Endothelial cell of umbilical vein (primary cell): ENCODE measurements at regions not wholly inside any gene's neighbourhood (a gene's known extent, or its start where the extent isn't known, plus 50 kb on each side); places are given as distances from the start of the nearest gene placed in this dataset.

ENCODE experiments used
- BruUV-seq: library from RNA; stranded (reverse); fragments of 400-500 nt; replicated peaks from 2 replicates; lab custom pipeline; 2021; lab: Mats Ljungman, UMichigan
- CTCF ChIA-PET: fragments of 300-600, 350-600 bp; sonication (Branson Sonifier 250); formaldehyde crosslinking; loops from one replicate; lab custom pipeline; 2021; ENCODE audit warnings: antibody characterized with exemption, inconsistent platforms; lab: Charles Lee
- POLR2A ChIA-PET: fragments of 300-600, 350-600 bp; sonication (Branson Sonifier 250); formaldehyde crosslinking; loops from one replicate; lab custom pipeline; 2021; ENCODE audit warnings: antibody characterized with exemption, inconsistent platforms; lab: Charles Lee
- DNase-seq: peaks from one replicate; pipeline ENCODE4 v3.0.0-alpha.2; 2011; ENCODE audit warnings: low read depth, low spot score
- FAIRE-seq: peaks from 2 replicates; lab custom pipeline; 2011; peaks lifted over from hg19 to GRCh38; lab: Jason Lieb, UNC
- H2AFZ ChIP-seq: 2 replicates; pipeline ENCODE4 v1.6.0; 2012; ENCODE audit warnings: low read depth, low read length, control low read depth, inconsistent platforms
- H3K27ac ChIP-seq: 2 replicates; pipeline ENCODE4 v1.5.1; 2011; ENCODE audit warnings: low read depth, mild to moderate bottlenecking, control low read depth, low read length, moderate library complexity; ENCODE audit not compliant: insufficient read depth
- H3K27me3 ChIP-seq, 2 experiments: 2 replicates each; pipeline versions ENCODE4 v1.6.0 to v1.6.1; 2011; ENCODE audit warnings: low read length in 2 of 2, mixed read lengths in 1 of 2; ENCODE audit not compliant: control insufficient read depth in 2 of 2, insufficient read depth in 2 of 2
- H3K36me3 ChIP-seq, 2 experiments: 2 replicates in 1 of 2; 3 replicates in 1 of 2; pipeline ENCODE4 v1.5.1; 2011; ENCODE audit warnings: low read length in 2 of 2, mild to moderate bottlenecking in 1 of 2, moderate library complexity in 1 of 2; ENCODE audit not compliant: control insufficient read depth in 2 of 2, insufficient read depth in 2 of 2; ENCODE audit errors: extremely low read depth in 1 of 2
- H3K4me1 ChIP-seq: 3 replicates; pipeline ENCODE4 v1.5.1; 2011; ENCODE audit warnings: mild to moderate bottlenecking, low read length; ENCODE audit not compliant: control insufficient read depth, insufficient read depth; ENCODE audit errors: extremely low read depth
- H3K4me2 ChIP-seq: 2 replicates; pipeline ENCODE4 v1.6.1; 2011; ENCODE audit warnings: low read length, control low read depth, mixed read lengths; ENCODE audit not compliant: insufficient read depth
- H3K4me3 ChIP-seq, 3 experiments: fragments of 200-600 bp in 1 of 3; sonication (generic), shearing (Covaris generic) in 1 of 3; replicated peaks in 1 of 3; 2 replicates each; pipeline ENCODE4 v1.5.1; 2011 to 2016; ENCODE audit warnings: control low read depth in 3 of 3, low read length in 3 of 3, mild to moderate bottlenecking in 2 of 3, inconsistent platforms in 1 of 3, low read depth in 1 of 3, moderate library complexity in 1 of 3; ENCODE audit not compliant: insufficient read depth in 1 of 3
- H3K79me2 ChIP-seq: 2 replicates; pipeline ENCODE4 v1.6.0; 2012; ENCODE audit warnings: low read length, inconsistent platforms; ENCODE audit not compliant: control insufficient read depth, insufficient read depth
- H3K9ac ChIP-seq: replicated peaks from 2 replicates; pipeline ENCODE3; 2011; ENCODE audit warnings: low read length, control low read depth; ENCODE audit not compliant: insufficient read depth; ENCODE audit errors: extremely low read depth
- H3K9me1 ChIP-seq: replicated peaks from 3 replicates; pipeline ENCODE4 v1.6.0; 2011; ENCODE audit warnings: mild to moderate bottlenecking, low read length; ENCODE audit not compliant: control insufficient read depth, insufficient read depth; ENCODE audit errors: extremely low read depth
- H3K9me3 ChIP-seq: replicated peaks from 2 replicates; pipeline ENCODE4 v1.5.1; 2012; ENCODE audit warnings: low read length, inconsistent platforms; ENCODE audit not compliant: control insufficient read depth, insufficient read depth
- H4K20me1 ChIP-seq: replicated peaks from 2 replicates; pipeline ENCODE3; 2011; ENCODE audit warnings: mild to moderate bottlenecking, low read length; ENCODE audit not compliant: control insufficient read depth, insufficient read depth; ENCODE audit errors: extremely low read depth
- CTCF ChIP-seq, 2 donors: IDR thresholded peaks; 1 replicate in 1 of 2; 2 replicates in 1 of 2; pipeline ENCODE4 v1.5.1; 2011; ENCODE audit warnings: low read length in 2 of 2, mild to moderate bottlenecking in 2 of 2, moderate library complexity in 2 of 2, control low read depth in 1 of 2, inconsistent platforms in 1 of 2, low read depth in 1 of 2; ENCODE audit not compliant: insufficient read depth in 1 of 2; ENCODE audit errors: extremely low read depth in 1 of 2
- EZH2 ChIP-seq: IDR thresholded peaks from 2 replicates; pipeline ENCODE4 v1.6.1; 2012; ENCODE audit warnings: borderline replicate concordance, low read depth, mild to moderate bottlenecking, moderate library complexity, low read length, inconsistent platforms; ENCODE audit not compliant: severe bottlenecking
- FOS ChIP-seq: IDR thresholded peaks from 2 replicates; pipeline ENCODE4 v1.6.1; 2011; ENCODE audit warnings: mild to moderate bottlenecking, low read length, moderate library complexity, borderline replicate concordance; ENCODE audit not compliant: insufficient read depth
- GATA2 ChIP-seq: IDR thresholded peaks from 2 replicates; pipeline ENCODE4 v1.7.0; 2011; ENCODE audit warnings: low read depth, mild to moderate bottlenecking, moderate library complexity, mixed read lengths, low read length; ENCODE audit not compliant: insufficient read length, insufficient read depth
- JUN ChIP-seq: IDR thresholded peaks from 2 replicates; pipeline ENCODE4 v1.6.1; 2011; ENCODE audit warnings: borderline replicate concordance, low read depth; ENCODE audit not compliant: insufficient read length, insufficient read depth
- MAX ChIP-seq: IDR thresholded peaks from 2 replicates; pipeline ENCODE4 v1.6.1; 2011; ENCODE audit not compliant: insufficient read depth, insufficient read length
- MYC ChIP-seq: IDR thresholded peaks from one replicate; pipeline ENCODE4 v1.6.1; 2011; ENCODE audit warnings: mild to moderate bottlenecking, low read depth, low read length
- POLR2A ChIP-seq: IDR thresholded peaks from 2 replicates; pipeline ENCODE4 v1.6.1; 2012; ENCODE audit warnings: low read depth, mild to moderate bottlenecking, control low read depth, low read length
- POLR2AphosphoS5 ChIP-seq: IDR thresholded peaks from 2 replicates; pipeline ENCODE4 v1.6.1; 2012; ENCODE audit warnings: low read depth, mild to moderate bottlenecking, control low read depth, low read length, moderate library complexity; ENCODE audit not compliant: insufficient read depth
- dilution Hi-C: fragments of 300-500 bp; cut with MboI; formaldehyde crosslinking; loops from one replicate; pipeline ENCODE4 v1.15.0; 2019; ENCODE audit warnings: low sequenced_read_pairs; ENCODE audit not compliant: extremely low pct_ligation_motif_present
- intact Hi-C: fragments of 100-400 bp; cut with micrococcal nuclease; formaldehyde crosslinking; loops from one replicate; pipeline ENCODE4 v1.10.0; 2022

GRCh38 chr2:8441371-8441770 is 240.5 kb upstream of the ID2 start:
- CTCF ChIA-PET: no interaction called here
- H3K4me1 ChIP-seq: no peaks in the 10 kb centered on the region
- no peaks in the 10 kb centered on the region for H3K36me3 ChIP-seq
- no peak overlapping the region for H3K9ac ChIP-seq
- H3K9me3 ChIP-seq: peaks cover 5% of the 10 kb centered on the region
- H3K27me3 ChIP-seq: no peaks in the 10 kb centered on the region
- no peak overlapping the region for H3K4me3 ChIP-seq
- no peaks in the 10 kb centered on the region for H3K9me1 ChIP-seq
- H3K27ac ChIP-seq: no peak overlapping the region
- no peak overlapping the region for H2AFZ ChIP-seq
- FAIRE-seq (no peak), DNase-seq (no peak)
- TF ChIP-seq JUN (no peak), POLR2A (no peak), POLR2AphosphoS5 (no peak), MAX (no peak), FOS (no peak), EZH2 (no peak), GATA2 (no peak), MYC (no peak), CTCF (IDR thresholded peaks at IDR 0.05; ENCODE audit: extremely low read depth in 1 of 2, insufficient read depth in 1 of 2, low read depth in 1 of 2, low read length in 2 of 2) (no peak)
- H3K4me2 ChIP-seq: no peak overlapping the region
- no TSS peak for BruUV-seq
- dilution Hi-C loops: no loop called here
- H4K20me1 ChIP-seq: no peaks in the 10 kb centered on the region
- H3K79me2 ChIP-seq: no peaks in the 10 kb centered on the region
- intact Hi-C loops: no loop called here
- POLR2A ChIA-PET: no interaction called here
